GM23338 (cell line): ENCODE measurements at regions not wholly inside any gene's neighbourhood (a gene's known extent, or its start where the extent isn't known, plus 50 kb on each side); places are given as distances from the start of the nearest gene placed in this dataset.
"Not testable (repeated sequence)": the region's sequence is repeated elsewhere in the genome, so short reads cannot be mapped to it uniquely, and the experiment has no call there.

ENCODE experiments used
- ATAC-seq: fragments of 200-7000 bp; cut with Tn5 transposase; 3 replicates; pipeline ENCODE4 v1.9.1; 2020
- DNase-seq: peaks from one replicate; pipeline ENCODE4 v3.0.0-alpha.2; 2015; ENCODE audit warnings: low spot score
- H2AFZ ChIP-seq: fragments of 200-600 bp; sonication (generic); 2 replicates; pipeline ENCODE4 v1.8.0; 2016; ENCODE audit warnings: antibody characterized with exemption, mild to moderate bottlenecking, moderate library complexity
- H3F3A ChIP-seq: fragments of 200-600 bp; sonication (generic); replicated peaks from 2 replicates; pipeline ENCODE4 v1.8.0; 2017; ENCODE audit warnings: antibody characterized with exemption, mixed run types, low read depth
- H3K27ac ChIP-seq: fragments of 200-600 bp; sonication (generic); 2 replicates; pipeline ENCODE4 v1.6.1; 2016; ENCODE audit warnings: low read depth
- H3K27me3 ChIP-seq: fragments of 200-600 bp; sonication (generic); 2 replicates; pipeline ENCODE4 v1.8.0; 2016; ENCODE audit warnings: mild to moderate bottlenecking, mixed run types, moderate library complexity; ENCODE audit not compliant: insufficient read depth
- H3K36me3 ChIP-seq: fragments of 200-600 bp; sonication (generic); 2 replicates; pipeline ENCODE4 v1.8.0; 2016; ENCODE audit warnings: mild to moderate bottlenecking; ENCODE audit not compliant: insufficient read depth
- H3K4me1 ChIP-seq: fragments of 200-600 bp; sonication (generic); 2 replicates; pipeline ENCODE4 v1.8.0; 2016; ENCODE audit warnings: mild to moderate bottlenecking, moderate library complexity; ENCODE audit not compliant: insufficient read depth
- H3K4me2 ChIP-seq: fragments of 200-600 bp; sonication (generic); 2 replicates; pipeline ENCODE4 v1.7.1; 2017; ENCODE audit warnings: mixed run types
- H3K4me3 ChIP-seq: fragments of 200-600 bp; sonication (generic); 2 replicates; pipeline ENCODE4 v1.6.1; 2016; ENCODE audit warnings: mixed run types
- H3K79me2 ChIP-seq: fragments of 200-600 bp; sonication (generic); replicated peaks from 2 replicates; pipeline ENCODE4 v1.8.0; 2017; ENCODE audit warnings: mild to moderate bottlenecking; ENCODE audit not compliant: insufficient read depth
- H3K9me2 ChIP-seq: fragments of 200-600 bp; sonication (generic); 2 replicates; pipeline ENCODE4 v1.8.0; 2017; ENCODE audit not compliant: insufficient read depth
- H4K20me1 ChIP-seq: fragments of 200-600 bp; sonication (generic); replicated peaks from 2 replicates; pipeline ENCODE4 v1.8.0; 2017; ENCODE audit warnings: mild to moderate bottlenecking; ENCODE audit not compliant: insufficient read depth
- H3K27ac Mint-ChIP-seq: 2 replicates; pipeline ENCODE4 v1.8.0; 2020; ENCODE audit warnings: inconsistent platforms, mild to moderate bottlenecking, moderate library complexity, mixed read lengths
- H3K27me3 Mint-ChIP-seq: 3 replicates; pipeline ENCODE4 v1.8.0; 2022; ENCODE audit warnings: low read depth, mild to moderate bottlenecking, moderate library complexity, mixed read lengths, inconsistent platforms; ENCODE audit not compliant: insufficient read depth, poor library complexity
- H3K36me3 Mint-ChIP-seq: 3 replicates; pipeline ENCODE4 v1.8.0; 2021; ENCODE audit warnings: low read depth, mild to moderate bottlenecking, inconsistent platforms, moderate library complexity, mixed read lengths
- H3K4me1 Mint-ChIP-seq: 3 replicates; pipeline ENCODE4 v1.8.0; 2020; ENCODE audit warnings: mild to moderate bottlenecking, inconsistent platforms, mixed read lengths
- H3K4me3 Mint-ChIP-seq: 3 replicates; pipeline ENCODE4 v1.8.0; 2021; ENCODE audit warnings: moderate library complexity, mild to moderate bottlenecking, inconsistent platforms, mixed read lengths
- H3K9me3 Mint-ChIP-seq: 3 replicates; pipeline ENCODE4 v1.8.0; 2020; ENCODE audit warnings: moderate library complexity, mild to moderate bottlenecking, inconsistent platforms, mixed read lengths
- EZH2 ChIP-seq: fragments of 200-600 bp; sonication (generic); IDR thresholded peaks from one replicate; pipeline ENCODE4 v1.8.0; 2017; ENCODE audit warnings: antibody characterized with exemption, mild to moderate bottlenecking, low read depth; ENCODE audit not compliant: unreplicated experiment
- EZH2phosphoT487 ChIP-seq: fragments of 200-600 bp; sonication (generic); IDR thresholded peaks from one replicate; pipeline ENCODE4 v1.8.1; 2018; ENCODE audit warnings: antibody characterized with exemption; ENCODE audit not compliant: unreplicated experiment
- JUNB ChIP-seq: IDR thresholded peaks from one replicate; pipeline ENCODE4 v1.6.1; 2016; ENCODE audit warnings: antibody characterized with exemption; ENCODE audit not compliant: unreplicated experiment
- NANOG ChIP-seq: IDR thresholded peaks from 2 replicates; pipeline ENCODE4 v1.6.1; 2016; ENCODE audit warnings: antibody characterized with exemption, borderline replicate concordance
- STAT1 ChIP-seq: IDR thresholded peaks from one replicate; pipeline ENCODE4 v1.6.1; 2016; ENCODE audit warnings: antibody characterized with exemption; ENCODE audit not compliant: unreplicated experiment
- ZNF331 ChIP-seq: fragments of 250-450 bp; sonication (Bioruptor Pico); IDR thresholded peaks from 2 replicates; pipeline ENCODE4 v1.5.0; 2020; ENCODE audit warnings: low read depth, mild to moderate bottlenecking, moderate library complexity

DNA sequence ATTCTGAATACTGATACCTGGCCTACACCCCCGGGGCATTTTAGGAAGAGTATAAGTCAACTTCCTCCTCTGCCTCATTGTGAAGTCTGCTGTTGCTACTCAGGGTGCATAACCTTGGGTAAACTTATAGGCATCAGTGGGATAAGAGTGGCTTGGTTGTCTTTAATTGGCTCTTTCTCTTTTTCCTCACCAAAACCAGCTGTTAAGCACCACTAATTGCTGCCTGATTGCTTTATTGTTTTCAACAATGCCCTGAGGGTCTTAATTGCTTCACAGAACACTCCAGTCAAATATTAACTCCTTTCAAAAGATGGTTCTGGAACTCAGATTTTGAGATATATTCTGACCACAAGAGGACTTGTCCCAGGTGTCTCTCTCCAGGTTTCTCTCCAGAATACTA lies 337.0 kb upstream of the MAGEB16 start:
- Histone ChIP-seq H3K4me1 (no peaks in the 10 kb centered on the region), H3K4me2 (no peak overlapping the region), H3K27me3 (no peaks in the 10 kb centered on the region), H3K4me3 (no peak overlapping the region), H3F3A (no peaks in the 10 kb centered on the region), H3K27ac (no peak overlapping the region), H4K20me1 (no peaks in the 10 kb centered on the region), H2AFZ (no peak overlapping the region), H3K79me2 (no peaks in the 10 kb centered on the region), H3K36me3 (no peaks in the 10 kb centered on the region), H3K9me2 (no peaks in the 10 kb centered on the region)
- ATAC-seq (no peak), DNase-seq (no peak)
- Mint-ChIP-seq H3K36me3 (peaks cover 4% of the 10 kb centered on the region; the same call in 1 of the 3 replicates), H3K9me3 (peaks cover 3% of the 10 kb centered on the region; the same call in 2 of the 3 replicates), H3K27me3 (peaks cover 2% of the 10 kb centered on the region), H3K27ac (no peak overlapping the region), H3K4me3 (no peak overlapping the region), H3K4me1 (no peaks in the 10 kb centered on the region)
- TF ChIP-seq NANOG (no peak), JUNB (no peak)

DNA sequence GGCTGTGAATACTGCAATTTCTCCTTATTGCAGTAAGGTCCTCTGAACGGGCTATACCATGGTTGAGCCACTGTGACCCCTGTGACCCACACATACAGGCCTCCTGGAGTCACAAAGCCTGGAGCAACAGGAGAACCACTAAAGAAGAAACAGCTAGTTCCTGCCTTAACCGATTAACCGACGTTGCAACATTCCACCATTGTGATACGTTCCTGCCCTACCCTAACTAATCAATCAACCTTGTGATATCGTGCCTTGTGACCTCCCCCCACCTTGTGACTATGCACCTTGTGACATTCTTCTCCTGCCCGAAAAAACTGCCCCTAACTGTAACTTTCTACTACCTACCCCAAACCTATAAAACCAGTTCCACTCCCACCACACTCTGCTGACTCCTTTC lies 301.5 kb upstream of the MAGEB16 start:
- H3K27ac Mint-ChIP-seq, H3K27ac ChIP-seq, H3K9me2 ChIP-seq, H3K27me3 ChIP-seq, H3K36me3 Mint-ChIP-seq, H3K27me3 Mint-ChIP-seq, H3K9me3 Mint-ChIP-seq, H2AFZ ChIP-seq, H3F3A ChIP-seq, H3K4me3 ChIP-seq, H3K4me1 Mint-ChIP-seq, H4K20me1 ChIP-seq, H3K4me2 ChIP-seq, H3K4me1 ChIP-seq, ATAC-seq, H3K79me2 ChIP-seq, H3K36me3 ChIP-seq, DNase-seq, H3K4me3 Mint-ChIP-seq: not testable (repeated sequence)

DNA sequence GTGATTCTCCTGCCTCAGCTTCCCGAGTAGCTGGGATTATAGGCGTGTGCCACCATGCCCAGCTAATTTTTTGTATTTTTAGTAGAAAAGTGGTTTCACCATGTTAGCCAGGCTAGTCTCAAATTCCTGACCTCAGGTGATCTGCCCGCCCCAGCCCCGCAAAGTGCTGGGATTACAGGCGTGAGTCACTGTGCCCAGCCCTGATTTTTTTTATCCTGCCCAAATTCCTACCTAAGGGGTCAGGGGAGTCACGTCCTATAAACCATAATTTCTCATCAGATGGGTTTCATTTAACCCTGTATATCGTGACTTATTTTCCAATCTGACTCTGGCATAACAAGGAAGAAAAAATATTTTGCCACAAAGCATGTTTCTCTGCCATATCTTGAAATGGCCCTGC lies 300.7 kb upstream of the MAGEB16 start:
- H3K27me3 ChIP-seq, H3K27me3 Mint-ChIP-seq, H3K79me2 ChIP-seq, H3K27ac Mint-ChIP-seq, H3K36me3 ChIP-seq, H3K4me1 ChIP-seq, H3K9me2 ChIP-seq, H2AFZ ChIP-seq, H3K4me1 Mint-ChIP-seq, H3K9me3 Mint-ChIP-seq, H3K36me3 Mint-ChIP-seq, H3K4me3 ChIP-seq, H3K27ac ChIP-seq, DNase-seq, H3K4me3 Mint-ChIP-seq, H3F3A ChIP-seq, H4K20me1 ChIP-seq, H3K4me2 ChIP-seq, ATAC-seq: not testable (repeated sequence)

DNA sequence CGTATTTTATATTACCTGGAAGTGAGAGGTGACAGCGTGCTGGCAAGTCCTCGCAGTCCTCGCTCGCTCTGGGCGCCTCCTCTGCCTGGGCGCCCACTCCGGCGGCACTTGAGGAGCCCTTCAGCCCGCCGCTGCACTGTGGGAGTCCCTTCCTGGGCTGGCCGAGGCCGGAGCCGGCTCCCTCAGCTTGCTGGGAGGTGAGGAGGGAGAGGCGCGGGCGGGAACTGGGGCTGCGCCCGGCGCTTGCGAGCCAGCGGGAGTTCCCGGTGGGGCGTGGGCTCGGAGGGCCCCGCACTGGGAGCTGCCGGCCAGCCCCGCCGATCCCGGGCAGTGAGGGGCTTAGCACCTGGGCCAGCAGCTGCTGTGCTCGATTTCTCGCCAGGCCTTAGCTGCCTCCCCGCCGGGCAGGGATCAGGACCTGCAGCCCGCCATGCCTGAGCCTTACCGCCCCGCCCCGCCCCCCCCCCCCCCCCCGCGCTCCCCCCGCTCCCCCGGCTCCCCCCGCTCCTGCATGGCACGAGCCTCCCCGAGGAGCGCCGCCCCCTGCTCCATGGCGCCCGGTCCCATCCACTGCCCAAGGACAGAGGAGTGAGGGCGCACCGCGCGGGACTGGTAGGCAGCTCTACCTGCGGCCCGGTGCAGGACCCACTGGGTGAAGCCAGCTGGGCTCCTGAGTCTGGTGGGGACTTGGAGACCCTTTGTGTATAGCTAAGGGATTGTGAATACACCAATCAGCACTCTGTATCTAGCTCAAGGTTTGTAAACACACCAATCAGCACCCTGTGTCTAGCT lies 298.9 kb upstream of the MAGEB16 start:
- peaks cover 2% of the 10 kb centered on the region; the same call in 2 of the 3 replicates for H3K9me3 Mint-ChIP-seq
- no peaks in the 10 kb centered on the region for H3K36me3 ChIP-seq
- H3F3A ChIP-seq, result no peaks in the 10 kb centered on the region
- no peaks in the 10 kb centered on the region for H3K4me1 ChIP-seq
- H3K79me2 ChIP-seq, result no peaks in the 10 kb centered on the region
- peaks cover 1% of the 10 kb centered on the region for H3K27me3 Mint-ChIP-seq
- no peak overlapping the region for H3K4me3 Mint-ChIP-seq
- no peak overlapping the region for H3K27ac ChIP-seq
- peaks cover 2% of the 10 kb centered on the region; the same call in 1 of the 3 replicates for H3K36me3 Mint-ChIP-seq
- H4K20me1 ChIP-seq, result no peaks in the 10 kb centered on the region
- no peaks in the 10 kb centered on the region for H3K4me1 Mint-ChIP-seq
- no peaks in the 10 kb centered on the region for H3K27me3 ChIP-seq
- no peak overlapping the region for H2AFZ ChIP-seq
- H3K27ac Mint-ChIP-seq, result no peak overlapping the region
- DNase-seq, result no peak
- H3K4me2 ChIP-seq, result no peak overlapping the region
- H3K4me3 ChIP-seq, result no peak overlapping the region
- H3K9me2 ChIP-seq, result no peaks in the 10 kb centered on the region
- no peak for ATAC-seq
- TF ChIP-seq EZH2phosphoT487 (no peak), STAT1 (no peak), ZNF331 (CRISPR knock-in tag) (no peak), EZH2 (no peak)
